SK-N-SH (cell line): ENCODE measurements at regions not wholly inside any gene's neighbourhood (a gene's known extent, or its start where the extent isn't known, plus 50 kb on each side); places are given as distances from the start of the nearest gene placed in this dataset.

ENCODE experiments used
- CTCF ChIA-PET: fragments of 300-600, 350-600 bp; formaldehyde crosslinking; extraction: SDS; loops from one replicate; lab custom pipeline; 2021; lab: Yijun Ruan, JAX
- POLR2A ChIA-PET: fragments of 350-600 bp; sonication (Branson Sonifier 250); formaldehyde crosslinking; extraction: SDS; loops from one replicate; lab custom pipeline; 2020; ENCODE audit warnings: antibody characterized with exemption, inconsistent platforms; lab: Yijun Ruan, JAX
- DNase-seq: peaks from one replicate; pipeline ENCODE4 v3.0.0; 2012
- H2AFZ ChIP-seq: fragments of 200-600 bp; sonication (generic); 2 replicates; pipeline ENCODE4 v1.8.1; 2016; ENCODE audit warnings: antibody characterized with exemption, mild to moderate bottlenecking, low read depth
- H3F3A ChIP-seq: fragments of 200-600 bp; sonication (generic); replicated peaks from 2 replicates; pipeline ENCODE3; 2016; ENCODE audit warnings: antibody characterized with exemption, mild to moderate bottlenecking; ENCODE audit not compliant: insufficient read depth
- H3K27ac ChIP-seq, 2 experiments: fragments of 200-500 bp in 1 of 2; fragments of 200-600 bp in 1 of 2; sonication (Bioruptor generic) in 1 of 2; sonication (generic), shearing (Covaris generic) in 1 of 2; 2 replicates each; pipeline versions ENCODE4 v1.5.1 to v1.6.1; 2014 to 2016; ENCODE audit warnings: low read depth in 2 of 2, inconsistent platforms in 1 of 2, low read length in 1 of 2, mild to moderate bottlenecking in 1 of 2, mixed read lengths in 1 of 2
- H3K27me3 ChIP-seq: fragments of 200-600 bp; sonication (generic), shearing (Covaris generic); 2 replicates; pipeline ENCODE4 v1.6.1; 2016; ENCODE audit warnings: mixed run types; ENCODE audit not compliant: insufficient read depth
- H3K36me3 ChIP-seq, 2 experiments: fragments of 200-500 bp in 1 of 2; fragments of 200-600 bp in 1 of 2; sonication (Bioruptor generic) in 1 of 2; sonication (generic) in 1 of 2; replicated peaks in 1 of 2; 2 replicates each; pipeline versions ENCODE3 to v1.5.1; 2014 to 2016; ENCODE audit warnings: low read length in 1 of 2, mild to moderate bottlenecking in 1 of 2; ENCODE audit not compliant: insufficient read depth in 2 of 2, control insufficient read depth in 1 of 2
- H3K4me1 ChIP-seq, 2 experiments: fragments of 200-500 bp in 1 of 2; fragments of 200-600 bp in 1 of 2; sonication (Bioruptor generic) in 1 of 2; sonication (generic), shearing (Covaris generic) in 1 of 2; 2 replicates each; pipeline versions ENCODE4 v1.5.1 to v1.6.1; 2014 to 2016; ENCODE audit warnings: low read depth in 1 of 2, low read length in 1 of 2, mixed run types in 1 of 2; ENCODE audit not compliant: insufficient read depth in 2 of 2, control insufficient read depth in 1 of 2
- H3K4me2 ChIP-seq: fragments of 200-600 bp; sonication (generic), shearing (Covaris generic); 2 replicates; pipeline ENCODE4 v1.6.1; 2017; ENCODE audit warnings: mixed run types
- H3K4me3 ChIP-seq, 2 experiments: fragments of 200-500 bp in 1 of 2; fragments of 200-600 bp in 1 of 2; sonication (Bioruptor generic) in 1 of 2; sonication (generic), shearing (Covaris generic) in 1 of 2; 2 replicates each; pipeline versions ENCODE4 v1.5.1 to v1.8.1; 2014 to 2016; ENCODE audit warnings: low read depth in 2 of 2, inconsistent platforms in 1 of 2, low read length in 1 of 2, mild to moderate bottlenecking in 1 of 2, mixed read lengths in 1 of 2, moderate library complexity in 1 of 2
- H3K79me2 ChIP-seq: fragments of 200-600 bp; sonication (generic); 2 replicates; pipeline ENCODE4 v1.8.1; 2017; ENCODE audit warnings: mild to moderate bottlenecking; ENCODE audit not compliant: insufficient read depth
- H3K9ac ChIP-seq: fragments of 200-600 bp; sonication (generic); 2 replicates; pipeline ENCODE4 v1.6.1; 2017; ENCODE audit warnings: mixed run types
- H3K9me2 ChIP-seq: fragments of 200-600 bp; sonication (generic); 2 replicates; pipeline ENCODE4 v1.6.1; 2017; ENCODE audit warnings: mixed run types
- H3K9me3 ChIP-seq: fragments of 200-600 bp; sonication (generic); 2 replicates; pipeline ENCODE4 v1.6.1; 2017; ENCODE audit warnings: mixed run types, mild to moderate bottlenecking, moderate library complexity
- H4K20me1 ChIP-seq: fragments of 200-600 bp; sonication (generic); 2 replicates; pipeline ENCODE4 v1.6.1; 2017; ENCODE audit warnings: mild to moderate bottlenecking, mixed run types; ENCODE audit not compliant: insufficient read depth
- CHD2 ChIP-seq: fragments of 150-350 bp; IDR thresholded peaks from 2 replicates; pipeline ENCODE4 v1.6.1; 2018; ENCODE audit warnings: low read length; ENCODE audit not compliant: partially characterized antibody
- CTCF ChIP-seq: fragments of 200-600 bp; sonication (generic); IDR thresholded peaks from 2 replicates; pipeline ENCODE4 v1.6.1; 2017; ENCODE audit warnings: antibody characterized with exemption, mild to moderate bottlenecking, moderate library complexity
- FOSL2 ChIP-seq: IDR thresholded peaks from 2 replicates; pipeline ENCODE4 v1.4.0; 2012; ENCODE audit warnings: low read depth, mild to moderate bottlenecking, moderate library complexity, borderline replicate concordance
- FOXJ3 ChIP-seq: sonication (generic); formaldehyde crosslinking; IDR thresholded peaks from 2 replicates; pipeline ENCODE4 v1.5.1; 2020; ENCODE audit warnings: mild to moderate bottlenecking, missing genetic modification reagents
- GABPA ChIP-seq: IDR thresholded peaks from 2 replicates; pipeline ENCODE4 v1.4.0; 2012; ENCODE audit warnings: low read depth, mild to moderate bottlenecking
- GATA2 ChIP-seq: sonication (generic); formaldehyde crosslinking; IDR thresholded peaks from 2 replicates; pipeline ENCODE4 v1.5.0; 2020; ENCODE audit warnings: mild to moderate bottlenecking, missing genetic modification reagents
- MAX ChIP-seq: IDR thresholded peaks from 2 replicates; pipeline ENCODE4 v1.4.0; 2012; ENCODE audit warnings: low read depth
- REST ChIP-seq: IDR thresholded peaks from 2 replicates; pipeline ENCODE4 v1.6.1; 2012; ENCODE audit warnings: mild to moderate bottlenecking, low read depth, low read length, moderate library complexity
- RXRA ChIP-seq: IDR thresholded peaks from 2 replicates; pipeline ENCODE4 v1.4.0; 2012; ENCODE audit warnings: low read depth, mild to moderate bottlenecking, borderline replicate concordance
- SMC3 ChIP-seq: IDR thresholded peaks from 2 replicates; pipeline ENCODE4 v1.6.1; 2012; ENCODE audit warnings: low read depth, low read length, improper control_type of control experiment
- WGBS: methylation state at CpG from one replicate; pipeline ENCODE4 v1.1.6; 2017; ENCODE audit warnings: low lambda C conversion rate; 5-methylcytosine and 5-hydroxymethylcytosine counted together

GRCh38 chr2:5263291-5263690 is 428.9 kb upstream of the SOX11 start (continued):
- no peak for TF ChIP-seq REST
- no peak for TF ChIP-seq FOXJ3 (CRISPR knock-in tag)

GRCh38 chr2:5264361-5264760 is 427.8 kb upstream of the SOX11 start:
- Histone ChIP-seq H3F3A (no peaks in the 10 kb centered on the region), H3K4me1 (no peaks in the 10 kb centered on the region), H3K9me3 (no peaks in the 10 kb centered on the region), H3K79me2 (no peaks in the 10 kb centered on the region), H2AFZ (no peak overlapping the region), H3K4me3 (no peak overlapping the region), H3K9me2 (no peaks in the 10 kb centered on the region), H4K20me1 (no peaks in the 10 kb centered on the region), H3K4me2 (no peak overlapping the region), H3K27me3 (no peaks in the 10 kb centered on the region), H3K27ac (no peak overlapping the region), H3K9ac (no peak overlapping the region), H3K36me3 (no peaks in the 10 kb centered on the region)
- ChIA-PET POLR2A (no interaction called here), CTCF (interaction anchor here (1.3 kb wide), 1 partner anchor 20 kb away, joined by 4 read pairs; no protein-coding TSS in a partner anchor)
- TF ChIP-seq CTCF (no peak), MAX (no peak), CHD2 (no peak), RXRA (no peak), GATA2 (CRISPR knock-in tag) (no peak), GABPA (no peak), FOSL2 (no peak), SMC3 (no peak)
- 25% methylated on average over 3 of the region's 3 CpGs for WGBS
- DNase-seq: no peak

GRCh38 chr2:5285061-5285460 is 407.1 kb upstream of the SOX11 start:
- Histone ChIP-seq H3K4me2 (no peak overlapping the region), H2AFZ (no peak overlapping the region), H3K9me2 (no peaks in the 10 kb centered on the region), H4K20me1 (no peaks in the 10 kb centered on the region), H3K79me2 (no peaks in the 10 kb centered on the region), H3K4me1 (peaks cover 0 to 19% of the 10 kb centered on the region in 2 experiments; a peak in 2 of 4 replicates), H3K9ac (no peak overlapping the region), H3F3A (no peaks in the 10 kb centered on the region), H3K27ac (no peak overlapping the region), H3K9me3 (peaks cover 7% of the 10 kb centered on the region; the same call in 1 of the 2 replicates), H3K27me3 (no peaks in the 10 kb centered on the region), H3K36me3 (no peaks in the 10 kb centered on the region), H3K4me3 (no peak overlapping the region)
- WGBS: 34% methylated on average over 1 of the region's 1 CpG
- no peak for TF ChIP-seq MAX
- CTCF ChIA-PET: interaction anchor here (0.6 kb wide), 1 partner anchor 9 kb away, joined by 3 read pairs; no protein-coding TSS in a partner anchor
- DNase-seq: no peak
- POLR2A ChIA-PET: no interaction called here
